ENCODE measurements at regions not wholly inside any gene's neighbourhood (a gene's known extent, or its start where the extent isn't known, plus 50 kb on each side); places are given as distances from the start of the nearest gene placed in this dataset.
"Not testable (repeated sequence)": the region's sequence is repeated elsewhere in the genome, so short reads cannot be mapped to it uniquely, and the experiment has no call there.

GRCh38 chr16:16570055-16570454 is 191.1 kb downstream of the NPIPA7 start:
- intact Hi-C loops (cut with DNase I; ENCODE audit: low total_unique reads); H3K27me3 ChIP-seq; H3K4me3 ChIP-seq; H3K9me3 ChIP-seq; H3K36me3 ChIP-seq (ENCODE audit: low read depth, missing control alignments); H3K27ac ChIP-seq; H3K4me1 ChIP-seq: not testable (repeated sequence)
- 23 to 41% methylated on average over 5 of the region's 5 CpGs for WGBS, 2 donors
- peak; percentile 72 for DNase-seq

- H3K27ac ChIP-seq; H3K4me1 ChIP-seq; H3K4me3 ChIP-seq; intact Hi-C loops (cut with DNase I; ENCODE audit: low total_unique reads); H3K36me3 ChIP-seq (ENCODE audit: low read depth, missing control alignments); DNase-seq; H3K27me3 ChIP-seq; H3K9me3 ChIP-seq: not testable (repeated sequence)
- WGBS, 2 donors: 63 to 66% methylated on average over 2 of the region's 2 CpGs
Observed at GRCh38 chr16:16570874-16571273, 191.9 kb downstream of the NPIPA7 start.

GRCh38 chr16:16572130-16572774 is 193.3 kb downstream of the NPIPA7 start:
- H3K9me3 ChIP-seq; H3K27ac ChIP-seq; H3K36me3 ChIP-seq (ENCODE audit: low read depth, missing control alignments); H3K4me1 ChIP-seq; DNase-seq; H3K4me3 ChIP-seq; intact Hi-C loops (cut with DNase I; ENCODE audit: low total_unique reads); H3K27me3 ChIP-seq: not testable (repeated sequence)
- 83 to 88% methylated on average over 1 to 7 of the region's 10 CpGs for WGBS, 2 donors

- H3K9me3 ChIP-seq; H3K4me1 ChIP-seq; H3K27ac ChIP-seq; H3K4me3 ChIP-seq; intact Hi-C loops (cut with DNase I; ENCODE audit: low total_unique reads); DNase-seq; H3K27me3 ChIP-seq; H3K36me3 ChIP-seq (ENCODE audit: low read depth, missing control alignments): not testable (repeated sequence)
- WGBS, 2 donors: 64 to 84% methylated on average over 5 of the region's 5 CpGs
Observed at GRCh38 chr16:16577062-16577461, 198.1 kb downstream of the NPIPA7 start.

- TF ChIP-seq POLR2A (IDR thresholded peaks at IDR 0.05) (no peak), CTCF (IDR thresholded peaks at IDR 0.05) (no peak)
- 89 to 94% methylated on average over 5 of the region's 5 CpGs for WGBS, 2 donors
Observed at GRCh38 chr16:16578701-16579100, 199.8 kb downstream of the NPIPA7 start.

GRCh38 chr16:16582916-16583315 is 204.0 kb downstream of the NPIPA7 start:
- H3K36me3 ChIP-seq (ENCODE audit: low read depth, missing control alignments); DNase-seq; H3K27ac ChIP-seq; intact Hi-C loops (cut with DNase I; ENCODE audit: low total_unique reads); H3K4me1 ChIP-seq; H3K9me3 ChIP-seq; H3K4me3 ChIP-seq; H3K27me3 ChIP-seq: not testable (repeated sequence)
- WGBS, 2 donors: 88 to 89% methylated on average over 7 of the region's 7 CpGs

More at GRCh38 chr16:16578701-16579100, 199.8 kb downstream of the NPIPA7 start:
- Histone ChIP-seq H3K27me3 (no peaks in the 10 kb centered on the region), H3K27ac (no peak overlapping the region), H3K9me3 (no peaks in the 10 kb centered on the region), H3K4me1 (no peaks in the 10 kb centered on the region), H3K4me3 (no peak overlapping the region), H3K36me3 (ENCODE audit: low read depth, missing control alignments) (no peaks in the 10 kb centered on the region)
- no peak for DNase-seq
- intact Hi-C loops (cut with DNase I; ENCODE audit: low total_unique reads): no loop called here

- intact Hi-C loops (cut with DNase I; ENCODE audit: low total_unique reads); H3K36me3 ChIP-seq (ENCODE audit: low read depth, missing control alignments); H3K9me3 ChIP-seq; H3K27ac ChIP-seq; H3K27me3 ChIP-seq; H3K4me3 ChIP-seq; DNase-seq; H3K4me1 ChIP-seq: not testable (repeated sequence)
- WGBS, 2 donors: 75 to 77% methylated on average over 6 of the region's 7 CpGs
Observed at GRCh38 chr16:16586073-16586651, 207.2 kb downstream of the NPIPA7 start.

GRCh38 chr16:16586969-16587368 is 208.0 kb downstream of the NPIPA7 start:
- H3K36me3 ChIP-seq (ENCODE audit: low read depth, missing control alignments); DNase-seq; H3K4me1 ChIP-seq; H3K27me3 ChIP-seq; H3K27ac ChIP-seq; H3K4me3 ChIP-seq; H3K9me3 ChIP-seq; intact Hi-C loops (cut with DNase I; ENCODE audit: low total_unique reads): not testable (repeated sequence)
- 87 to 95% methylated on average over 4 to 5 of the region's 6 CpGs for WGBS, 2 donors

- H3K27me3 ChIP-seq; H3K4me3 ChIP-seq; H3K36me3 ChIP-seq (ENCODE audit: low read depth, missing control alignments); H3K27ac ChIP-seq; H3K9me3 ChIP-seq; DNase-seq; intact Hi-C loops (cut with DNase I; ENCODE audit: low total_unique reads); H3K4me1 ChIP-seq: not testable (repeated sequence)
- WGBS, 2 donors: 81% methylated on average over 6 to 7 of the region's 7 CpGs
Observed at GRCh38 chr16:16588436-16588835, 209.5 kb downstream of the NPIPA7 start.

GRCh38 chr16:16590654-16591318 is 211.8 kb downstream of the NPIPA7 start:
- H3K27me3 ChIP-seq; H3K9me3 ChIP-seq; DNase-seq; H3K4me3 ChIP-seq; H3K27ac ChIP-seq; H3K36me3 ChIP-seq (ENCODE audit: low read depth, missing control alignments); intact Hi-C loops (cut with DNase I; ENCODE audit: low total_unique reads); H3K4me1 ChIP-seq: not testable (repeated sequence)
- 0% methylated on average over 1 of the region's 4 CpGs; no CpG with 5 or more reads in 1 of the 2 donors for WGBS, 2 donors

Measured in testis (tissue), 2 donors.